OCI-LY7 (cell line): ENCODE measurements at regions not wholly inside any gene's neighbourhood (a gene's known extent, or its start where the extent isn't known, plus 50 kb on each side); places are given as distances from the start of the nearest gene placed in this dataset.

Experiments
- BruUV-seq: library from RNA; stranded (reverse); fragments of 400-500 nt; replicated peaks from 2 replicates; lab custom pipeline; 2021; lab: Mats Ljungman, UMichigan
- CTCF ChIA-PET: fragments of 300-600 bp; sonication (Branson Sonifier 250); formaldehyde crosslinking; loops from one replicate; lab custom pipeline; 2022; ENCODE audit warnings: antibody characterized with exemption; ENCODE audit not compliant: unreplicated experiment; lab: Charles Lee
- POLR2A ChIA-PET: fragments of 300-600 bp; sonication (Branson Sonifier 250); formaldehyde crosslinking; loops from one replicate; lab custom pipeline; 2022; ENCODE audit warnings: antibody characterized with exemption; lab: Charles Lee
- DNase-seq: peaks from one replicate; pipeline ENCODE4 v3.0.0-alpha.2; 2015; ENCODE audit warnings: low spot score
- H2AFZ ChIP-seq: fragments of 200-600 bp; sonication (generic), shearing (Covaris generic); 2 replicates; pipeline ENCODE4 v1.6.1; 2014; ENCODE audit warnings: mild to moderate bottlenecking, antibody characterized with exemption, low read length, moderate library complexity
- H3K27ac ChIP-seq: fragments of 200-600 bp; sonication (generic); 2 replicates; pipeline ENCODE4 v1.5.1; 2014; ENCODE audit warnings: mixed run types, low read depth, mild to moderate bottlenecking, moderate library complexity, low read length, inconsistent platforms; ENCODE audit not compliant: poor library complexity, severe bottlenecking
- H3K36me3 ChIP-seq: fragments of 200-600 bp; sonication (generic); 2 replicates; pipeline ENCODE4 v1.6.1; 2014; ENCODE audit warnings: mild to moderate bottlenecking, antibody characterized with exemption, low read length, moderate library complexity, mixed read lengths; ENCODE audit not compliant: insufficient read depth
- H3K4me1 ChIP-seq: fragments of 200-600 bp; sonication (generic); 2 replicates; pipeline ENCODE4 v1.5.1; 2014; ENCODE audit warnings: mild to moderate bottlenecking, low read length; ENCODE audit not compliant: insufficient read depth, poor library complexity, severe bottlenecking
- H3K4me2 ChIP-seq: fragments of 200-600 bp; sonication (generic); 2 replicates; pipeline ENCODE4 v1.6.1; 2014; ENCODE audit warnings: mild to moderate bottlenecking, low read length
- H3K4me3 ChIP-seq: fragments of 200-600 bp; sonication (generic); 2 replicates; pipeline ENCODE4 v1.5.1; 2014; ENCODE audit warnings: mild to moderate bottlenecking, low read depth, low read length; ENCODE audit not compliant: poor library complexity, severe bottlenecking
- H3K79me2 ChIP-seq: fragments of 200-600 bp; sonication (generic); 2 replicates; pipeline ENCODE4 v1.6.1; 2016; ENCODE audit warnings: low read depth, mild to moderate bottlenecking, low read length, moderate library complexity, mixed read lengths; ENCODE audit not compliant: insufficient read depth
- H3K9me2 ChIP-seq: fragments of 200-600 bp; sonication (generic); 2 replicates; pipeline ENCODE4 v1.6.1; 2016; ENCODE audit warnings: mild to moderate bottlenecking, low read length, mixed read lengths; ENCODE audit not compliant: insufficient read depth
- H3K9me3 ChIP-seq: fragments of 200-600 bp; sonication (generic); 2 replicates; pipeline ENCODE4 v1.6.1; 2014; ENCODE audit warnings: mild to moderate bottlenecking, mixed run types, low read length, mixed read lengths
- H4K20me1 ChIP-seq: fragments of 200-600 bp; sonication (generic); 2 replicates; pipeline ENCODE4 v1.6.1; 2014; ENCODE audit warnings: mild to moderate bottlenecking, antibody characterized with exemption, low read length, moderate library complexity, mixed read lengths; ENCODE audit not compliant: insufficient read depth
- EZH2phosphoT487 ChIP-seq: fragments of 200-600 bp; sonication (generic); IDR thresholded peaks from 2 replicates; pipeline ENCODE4 v1.6.1; 2018; ENCODE audit warnings: low read depth, borderline replicate concordance, mild to moderate bottlenecking, mixed run types, antibody characterized with exemption, low read length, moderate library complexity, mixed read lengths
- intact Hi-C: fragments of 100-400 bp; cut with micrococcal nuclease; formaldehyde crosslinking; loops from one replicate; pipeline ENCODE4 v1.10.0; 2022; ENCODE audit not compliant: unreplicated experiment
- TF ChIP-seq, protein P1 (sequence below): fragments of 200-600 bp; sonication (generic); conservative IDR thresholded peaks from 2 replicates; pipeline ENCODE4 v1.5.1; 2014; ENCODE audit warnings: mild to moderate bottlenecking, antibody characterized with exemption, low read length, moderate library complexity, mixed read lengths

- Histone ChIP-seq H3K79me2 (no peaks in the 10 kb centered on the region), H3K4me2 (no peak overlapping the region), H2AFZ (no peak overlapping the region), H3K9me3 (no peaks in the 10 kb centered on the region), H3K4me3 (no peak overlapping the region), H4K20me1 (no peaks in the 10 kb centered on the region), H3K36me3 (no peaks in the 10 kb centered on the region), H3K27ac (no peak overlapping the region), H3K9me2 (no peaks in the 10 kb centered on the region), H3K4me1 (no peaks in the 10 kb centered on the region)
- intact Hi-C loops = no loop called here
- ChIA-PET POLR2A (no interaction called here), CTCF (no interaction called here)
- no TSS peak for BruUV-seq
- TF ChIP-seq, protein P1, sequence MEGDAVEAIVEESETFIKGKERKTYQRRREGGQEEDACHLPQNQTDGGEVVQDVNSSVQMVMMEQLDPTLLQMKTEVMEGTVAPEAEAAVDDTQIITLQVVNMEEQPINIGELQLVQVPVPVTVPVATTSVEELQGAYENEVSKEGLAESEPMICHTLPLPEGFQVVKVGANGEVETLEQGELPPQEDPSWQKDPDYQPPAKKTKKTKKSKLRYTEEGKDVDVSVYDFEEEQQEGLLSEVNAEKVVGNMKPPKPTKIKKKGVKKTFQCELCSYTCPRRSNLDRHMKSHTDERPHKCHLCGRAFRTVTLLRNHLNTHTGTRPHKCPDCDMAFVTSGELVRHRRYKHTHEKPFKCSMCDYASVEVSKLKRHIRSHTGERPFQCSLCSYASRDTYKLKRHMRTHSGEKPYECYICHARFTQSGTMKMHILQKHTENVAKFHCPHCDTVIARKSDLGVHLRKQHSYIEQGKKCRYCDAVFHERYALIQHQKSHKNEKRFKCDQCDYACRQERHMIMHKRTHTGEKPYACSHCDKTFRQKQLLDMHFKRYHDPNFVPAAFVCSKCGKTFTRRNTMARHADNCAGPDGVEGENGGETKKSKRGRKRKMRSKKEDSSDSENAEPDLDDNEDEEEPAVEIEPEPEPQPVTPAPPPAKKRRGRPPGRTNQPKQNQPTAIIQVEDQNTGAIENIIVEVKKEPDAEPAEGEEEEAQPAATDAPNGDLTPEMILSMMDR = no peak
- TF ChIP-seq EZH2phosphoT487 = no peak
- no peak for DNase-seq
Measured at GRCh38 chr3:167100651-167101050, 279.4 kb downstream of the ZBBX start.

DNA sequence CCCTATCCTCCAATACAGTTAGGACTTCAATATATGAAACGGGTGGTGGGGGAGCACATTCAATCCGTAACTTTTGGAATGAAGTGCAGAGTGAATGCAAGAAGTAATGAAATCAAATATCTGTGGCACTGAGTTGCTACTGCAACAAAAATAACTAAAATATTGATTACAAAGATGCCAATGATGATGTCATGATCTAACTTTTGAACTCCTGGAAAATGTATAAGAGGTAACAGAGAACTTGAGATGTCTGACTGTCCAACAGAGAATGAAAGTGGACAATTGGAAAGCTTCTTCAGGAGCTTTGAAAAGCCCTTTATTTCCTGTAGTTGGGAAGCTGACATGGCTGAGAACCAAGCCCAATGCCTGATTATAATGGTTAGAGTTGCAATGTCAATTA is 279.9 kb downstream of the ZBBX start:
- Histone ChIP-seq H3K27ac (no peak overlapping the region), H3K79me2 (no peaks in the 10 kb centered on the region), H3K36me3 (no peaks in the 10 kb centered on the region), H4K20me1 (no peaks in the 10 kb centered on the region), H3K4me1 (no peaks in the 10 kb centered on the region), H3K9me3 (no peaks in the 10 kb centered on the region), H2AFZ (no peak overlapping the region), H3K4me3 (no peak overlapping the region), H3K4me2 (no peak overlapping the region), H3K9me2 (no peaks in the 10 kb centered on the region)
- no peak for DNase-seq
- BruUV-seq = no TSS peak
- ChIA-PET CTCF (interaction anchor here (0.5 kb wide), 1 partner anchor 98 kb away, joined by 3 read pairs; no protein-coding TSS in a partner anchor), POLR2A (no interaction called here)
- TF ChIP-seq, protein P1 = no peak
- no peak for TF ChIP-seq EZH2phosphoT487
- intact Hi-C loops = no loop called here

GRCh38 chr3:167095976-167096375 is 284.1 kb downstream of the ZBBX start:
- DNase-seq = no peak
- intact Hi-C loops = no loop called here
- no peaks in the 10 kb centered on the region for H3K9me3 ChIP-seq
- H3K4me3 ChIP-seq = no peak overlapping the region
- H3K27ac ChIP-seq = no peak overlapping the region
- H3K79me2 ChIP-seq = no peaks in the 10 kb centered on the region
- no peaks in the 10 kb centered on the region for H3K36me3 ChIP-seq
- ChIA-PET CTCF (no interaction called here), POLR2A (interaction anchor here (0.7 kb wide), 1 partner anchor 1865 kb away, joined by 3 read pairs; no protein-coding TSS in a partner anchor)
- H3K4me1 ChIP-seq = no peaks in the 10 kb centered on the region
- H3K9me2 ChIP-seq = no peaks in the 10 kb centered on the region
- no peak for TF ChIP-seq EZH2phosphoT487
- TF ChIP-seq, protein P1 = no peak
- BruUV-seq = no TSS peak
- no peak overlapping the region for H2AFZ ChIP-seq
- H4K20me1 ChIP-seq = no peaks in the 10 kb centered on the region
- no peak overlapping the region for H3K4me2 ChIP-seq
